HCT116 (cell line): ENCODE measurements at regions not wholly inside any gene's neighbourhood (a gene's known extent, or its start where the extent isn't known, plus 50 kb on each side); places are given as distances from the start of the nearest gene placed in this dataset.

Source experiments
- ATAC-seq: fragments of 200-7000 bp; cut with Tn5 transposase; 2 replicates; pipeline ENCODE4 v1.9.1; 2020; ENCODE audit warnings: mild to moderate bottlenecking, moderate library complexity
- BruUV-seq: library from RNA; stranded (reverse); fragments of 400-500 nt; replicated peaks from 2 replicates; lab custom pipeline; 2021; lab: Mats Ljungman, UMichigan
- CTCF ChIA-PET: fragments of 300-600 bp; sonication (Branson Sonifier 250); formaldehyde crosslinking; loops from one replicate; lab custom pipeline; 2021; ENCODE audit warnings: antibody characterized with exemption; lab: Charles Lee
- POLR2A ChIA-PET: fragments of 300-600, 350-600 bp; sonication (Branson Sonifier 250); formaldehyde crosslinking; loops from one replicate; lab custom pipeline; 2021; ENCODE audit warnings: antibody characterized with exemption; lab: Charles Lee
- RAD21 ChIA-PET, 2 experiments: fragments of 300-600 bp; sonication (Branson Sonifier 250); formaldehyde crosslinking; loops; one replicate each; lab custom pipeline; 2023; ENCODE audit warnings: low total read pairs in 2 of 2; ENCODE audit not compliant: uncharacterized antibody in 2 of 2, unreplicated experiment in 2 of 2, low non-redundant PET in 1 of 2; lab: Charles Lee
- DNase-seq: peaks from one replicate; pipeline ENCODE4 v3.0.0-alpha.2; 2010; ENCODE audit warnings: low read depth, low spot score
- H2AFZ ChIP-seq: fragments of 200-600 bp; shearing (Covaris generic), sonication (generic); 2 replicates; pipeline ENCODE4 v1.6.1; 2017; ENCODE audit warnings: low read depth, mixed run types, mixed read lengths, antibody characterized with exemption, low read length; ENCODE audit not compliant: poor library complexity, severe bottlenecking
- H3K27ac ChIP-seq: 2 replicates; pipeline ENCODE4 v1.5.1; 2012; ENCODE audit warnings: low read depth, low read length
- H3K27me3 ChIP-seq: fragments of 200-600 bp; sonication (generic); 2 replicates; pipeline ENCODE4 v1.6.1; 2016; ENCODE audit warnings: mixed run types, low read length, mixed read lengths; ENCODE audit not compliant: insufficient read depth
- H3K36me3 ChIP-seq, 2 experiments: fragments of 200-500 bp in 1 of 2; fragments of 200-600 bp in 1 of 2; sonication (Bioruptor generic) in 1 of 2; sonication (generic) in 1 of 2; 2 replicates each; pipeline versions ENCODE4 v1.5.1 to v1.6.1; 2014 to 2016; ENCODE audit warnings: low read length in 2 of 2, inconsistent platforms in 1 of 2, mixed read lengths in 1 of 2, mixed run types in 1 of 2; ENCODE audit not compliant: insufficient read depth in 2 of 2, control insufficient read depth in 1 of 2
- H3K4me1 ChIP-seq, 2 experiments: fragments of 200-600 bp in 1 of 2; sonication (generic) in 1 of 2; 2 replicates each; pipeline versions ENCODE4 v1.5.1 to v1.6.1; 2012 to 2017; ENCODE audit warnings: low read length in 2 of 2, inconsistent platforms in 1 of 2, mild to moderate bottlenecking in 1 of 2, mixed read lengths in 1 of 2, mixed run types in 1 of 2, moderate library complexity in 1 of 2; ENCODE audit not compliant: insufficient read depth in 2 of 2, control insufficient read depth in 1 of 2
- H3K4me2 ChIP-seq: fragments of 200-600 bp; sonication (generic); 2 replicates; pipeline ENCODE4 v1.6.1; 2017; ENCODE audit warnings: mixed run types, low read length, mixed read lengths
- H3K4me3 ChIP-seq, 2 experiments: fragments of 200-600 bp in 1 of 2; sonication (generic) in 1 of 2; replicated peaks in 1 of 2; 2 replicates each; pipeline ENCODE4 v1.5.1; 2011 to 2016; ENCODE audit warnings: low read length in 2 of 2, control low read depth in 1 of 2, low read depth in 1 of 2, mild to moderate bottlenecking in 1 of 2, mixed read lengths in 1 of 2, mixed run types in 1 of 2
- H3K79me2 ChIP-seq: fragments of 200-600 bp; sonication (generic); 2 replicates; pipeline ENCODE4 v1.6.1; 2017; ENCODE audit warnings: mild to moderate bottlenecking, mixed run types, low read length, moderate library complexity, mixed read lengths; ENCODE audit not compliant: insufficient read depth
- H3K9ac ChIP-seq: fragments of 200-600 bp; sonication (generic); 2 replicates; pipeline ENCODE4 v1.6.1; 2016; ENCODE audit warnings: low read length, mixed read lengths
- H3K9me2 ChIP-seq: fragments of 200-600 bp; sonication (generic), shearing (Covaris generic); 2 replicates; pipeline ENCODE4 v1.6.1; 2017; ENCODE audit warnings: mixed run types, mild to moderate bottlenecking, moderate library complexity; ENCODE audit not compliant: insufficient read depth
- H3K9me3 ChIP-seq, 2 experiments: fragments of 200-500 bp in 1 of 2; fragments of 200-600 bp in 1 of 2; sonication (Bioruptor generic) in 1 of 2; sonication (generic) in 1 of 2; 2 replicates each; pipeline ENCODE4 v1.6.1; 2014 to 2017; ENCODE audit warnings: low read length in 2 of 2, mixed read lengths in 2 of 2, inconsistent platforms in 1 of 2, low read depth in 1 of 2, mild to moderate bottlenecking in 1 of 2, mixed run types in 1 of 2, moderate library complexity in 1 of 2; ENCODE audit not compliant: control insufficient read depth in 1 of 2, insufficient read depth in 1 of 2
- H4K20me1 ChIP-seq: fragments of 200-600 bp; sonication (generic), shearing (Covaris generic); 2 replicates; pipeline ENCODE4 v1.6.1; 2017; ENCODE audit warnings: mixed run types, mild to moderate bottlenecking, moderate library complexity; ENCODE audit not compliant: insufficient read depth
- CEBPB ChIP-seq: IDR thresholded peaks from 2 replicates; pipeline ENCODE4 v1.6.1; 2012; ENCODE audit warnings: low read depth
- CTCF ChIP-seq, 3 experiments: fragments of 200-600 bp in 1 of 3; sonication (generic) in 1 of 3; IDR thresholded peaks in 2 of 3; conservative IDR thresholded peaks in 1 of 3; 2 replicates each; pipeline ENCODE4 v1.5.1; 2012 to 2017; ENCODE audit warnings: low read depth in 2 of 3, low read length in 2 of 3, antibody characterized with exemption in 1 of 3, borderline replicate concordance in 1 of 3, control low read depth in 1 of 3, mild to moderate bottlenecking in 1 of 3, mixed read lengths in 1 of 3, mixed run types in 1 of 3, moderate library complexity in 1 of 3; ENCODE audit not compliant: insufficient read depth in 1 of 3
- EGR1 ChIP-seq: IDR thresholded peaks from 2 replicates; pipeline ENCODE4 v1.6.1; 2012; ENCODE audit warnings: low read depth
- EZH2 ChIP-seq: fragments of 200-600 bp; sonication (generic); IDR thresholded peaks from 2 replicates; pipeline ENCODE4 v1.6.1; 2017; ENCODE audit warnings: antibody characterized with exemption, mixed run types
- EZH2phosphoT487 ChIP-seq: fragments of 200-600 bp; IDR thresholded peaks from 2 replicates; pipeline ENCODE4 v1.6.1; 2018; ENCODE audit warnings: antibody characterized with exemption, borderline replicate concordance
- FOSL1 ChIP-seq: IDR thresholded peaks from 2 replicates; pipeline ENCODE4 v1.6.1; 2012; ENCODE audit warnings: low read depth
- JUND ChIP-seq: IDR thresholded peaks from 2 replicates; pipeline ENCODE4 v1.6.1; 2012
- POLR2A ChIP-seq: IDR thresholded peaks from 2 replicates; pipeline ENCODE4 v1.7.0; 2011; ENCODE audit warnings: borderline replicate concordance; ENCODE audit not compliant: insufficient read depth, insufficient read length; ENCODE audit errors: extremely low read depth
- POLR2AphosphoS5 ChIP-seq: IDR thresholded peaks from 2 replicates; pipeline ENCODE4 v1.6.1; 2011; ENCODE audit warnings: mild to moderate bottlenecking, low read depth, low read length, moderate library complexity
- RAD21 ChIP-seq: IDR thresholded peaks from 2 replicates; pipeline ENCODE4 v1.6.1; 2012; ENCODE audit warnings: low read depth, mild to moderate bottlenecking
- SP1 ChIP-seq: IDR thresholded peaks from 2 replicates; pipeline ENCODE4 v1.6.1; 2012; ENCODE audit warnings: low read depth
- SRF ChIP-seq: IDR thresholded peaks from 2 replicates; pipeline ENCODE4 v1.6.1; 2012; ENCODE audit warnings: low read depth
- YY1 ChIP-seq: IDR thresholded peaks from 2 replicates; pipeline ENCODE4 v1.6.1; 2011; ENCODE audit warnings: low read length, low read depth, moderate library complexity, mild to moderate bottlenecking; ENCODE audit not compliant: insufficient replicate concordance; ENCODE audit errors: extremely low read depth
- ZBTB33 ChIP-seq: IDR thresholded peaks from 2 replicates; pipeline ENCODE4 v1.6.1; 2011; ENCODE audit warnings: mild to moderate bottlenecking, low read length, moderate library complexity; ENCODE audit not compliant: insufficient replicate concordance; ENCODE audit errors: extremely low read depth
- ZFX ChIP-seq: fragments of 450-650 bp; IDR thresholded peaks from 2 replicates; pipeline ENCODE4 v1.6.1; 2017
- ZNF274 ChIP-seq: fragments of 200-500 bp; sonication (Bioruptor generic); IDR thresholded peaks from 2 replicates; pipeline ENCODE4 v1.6.1; 2014; ENCODE audit warnings: mild to moderate bottlenecking, low read depth, low read length, inconsistent platforms
- intact Hi-C: fragments of 100-400 bp; cut with micrococcal nuclease; formaldehyde crosslinking; loops from 2 replicates; pipeline ENCODE4 v1.10.0; 2022
- TF ChIP-seq, protein P1 (sequence below): IDR thresholded peaks from 2 replicates; pipeline ENCODE4 v1.6.1; 2012
- TF ChIP-seq, protein P2 (sequence below): IDR thresholded peaks from 2 replicates; pipeline ENCODE4 v1.6.1; 2012

DNA sequence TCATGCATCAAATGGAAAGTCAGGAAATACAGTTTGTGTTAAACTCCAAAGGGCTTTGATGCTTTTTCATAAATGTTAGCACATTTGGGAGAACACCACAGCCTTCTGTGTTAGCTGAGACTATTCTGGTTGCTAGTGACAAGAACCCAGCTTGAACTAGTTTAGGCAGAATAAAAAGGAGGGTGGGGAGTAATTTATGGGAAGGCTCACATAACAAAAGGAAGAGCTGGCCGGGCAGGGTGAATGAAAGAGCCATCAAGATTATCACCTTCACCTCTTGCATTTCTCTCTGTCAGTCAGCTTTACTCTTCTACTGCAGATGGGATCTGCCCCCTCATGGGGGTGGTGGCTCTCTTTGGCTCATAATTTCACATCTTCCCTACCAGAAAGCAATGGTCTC lies 75.4 kb upstream of the VTCN1 start:
- no peak for TF ChIP-seq RAD21
- no peak for TF ChIP-seq SRF
- no peak for TF ChIP-seq EZH2phosphoT487
- no peak for TF ChIP-seq SP1
- TF ChIP-seq YY1 = no peak
- TF ChIP-seq POLR2AphosphoS5 = no peak
- no peak for TF ChIP-seq CEBPB
- no peak for TF ChIP-seq EZH2
- no peak for TF ChIP-seq POLR2A
- TF ChIP-seq JUND = no peak
- TF ChIP-seq ZFX = no peak
- TF ChIP-seq, protein P1, sequence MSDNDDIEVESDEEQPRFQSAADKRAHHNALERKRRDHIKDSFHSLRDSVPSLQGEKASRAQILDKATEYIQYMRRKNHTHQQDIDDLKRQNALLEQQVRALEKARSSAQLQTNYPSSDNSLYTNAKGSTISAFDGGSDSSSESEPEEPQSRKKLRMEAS = no peak
- TF ChIP-seq CTCF (IDR thresholded peaks at IDR 0.05 in 2 of 3, conservative IDR thresholded peaks at IDR 0.05 in 1 of 3; ENCODE audit: borderline replicate concordance in 1 of 3, insufficient read depth in 1 of 3, low read depth in 2 of 3, low read length in 2 of 3) = no peak
- TF ChIP-seq ZBTB33 = no peak
- TF ChIP-seq, protein P2, sequence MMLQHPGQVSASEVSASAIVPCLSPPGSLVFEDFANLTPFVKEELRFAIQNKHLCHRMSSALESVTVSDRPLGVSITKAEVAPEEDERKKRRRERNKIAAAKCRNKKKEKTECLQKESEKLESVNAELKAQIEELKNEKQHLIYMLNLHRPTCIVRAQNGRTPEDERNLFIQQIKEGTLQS = no peak
- TF ChIP-seq ZNF274 = no peak
- no peak for TF ChIP-seq FOSL1
- TF ChIP-seq EGR1 = no peak
- TF ChIP-seq, all 23 proteins: peak for 0
- intact Hi-C loops = no loop called here
- DNase-seq (no peak), ATAC-seq (no peak)
- no peaks in the 10 kb centered on the region for H3K27me3 ChIP-seq
- RAD21 ChIA-PET = interaction anchor here in 1 of 2 experiments (1.7 kb wide), 1 partner anchor 218 kb away, joined by 3 read pairs; no protein-coding TSS in a partner anchor
- no peak overlapping the region for H3K4me3 ChIP-seq
- no peak overlapping the region for H2AFZ ChIP-seq
- no peak overlapping the region for H3K4me2 ChIP-seq
- POLR2A ChIA-PET = no interaction called here
- no peaks in the 10 kb centered on the region for H3K79me2 ChIP-seq
- H3K36me3 ChIP-seq = no peaks in the 10 kb centered on the region
- H3K4me1 ChIP-seq = no peaks in the 10 kb centered on the region
- H3K9me3 ChIP-seq = no peaks in the 10 kb centered on the region
- no peak overlapping the region for H3K27ac ChIP-seq
- BruUV-seq = no TSS peak
- H3K9me2 ChIP-seq = no peaks in the 10 kb centered on the region
- H4K20me1 ChIP-seq = no peaks in the 10 kb centered on the region
- CTCF ChIA-PET = interaction anchor here (1.2 to 3.9 kb wide), 3 partner anchors 136 to 226 kb away, joined by 3 to 101 read pairs (median 28); partner anchors contain the start of gene TTF2
- H3K9ac ChIP-seq = no peak overlapping the region
